ENCODE measurements at regions not wholly inside any gene's neighbourhood (a gene's known extent, or its start where the extent isn't known, plus 50 kb on each side); places are given as distances from the start of the nearest gene placed in this dataset.
A peak's percentile ranks its signal among the peaks of the same experiment; 100 is the strongest.
"Not testable (repeated sequence)": the region's sequence is repeated elsewhere in the genome, so short reads cannot be mapped to it uniquely, and the experiment has no call there.

DNA sequence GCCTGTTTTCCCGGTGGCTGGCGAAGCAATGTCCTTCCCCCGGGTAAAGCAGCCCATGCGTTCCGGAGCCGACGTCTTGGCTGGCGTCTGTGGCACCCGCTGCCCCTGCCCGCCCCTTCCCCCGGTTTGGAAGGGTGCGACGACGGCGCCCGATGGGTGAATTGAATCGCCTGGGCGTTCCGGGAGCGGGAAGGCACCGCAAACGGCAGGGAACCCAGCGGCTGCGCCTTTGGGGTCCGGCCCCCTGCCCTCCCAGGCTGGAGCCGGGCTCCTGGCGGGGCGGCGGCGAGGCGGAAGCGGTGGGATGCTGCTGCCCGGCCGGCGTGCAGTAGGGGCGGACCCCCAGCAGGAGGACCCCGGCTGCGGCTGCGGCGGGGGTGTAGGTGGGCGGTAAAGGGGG lies 123.6 kb upstream of the RHOU start:
- not testable (repeated sequence) for DNase-seq

DNA sequence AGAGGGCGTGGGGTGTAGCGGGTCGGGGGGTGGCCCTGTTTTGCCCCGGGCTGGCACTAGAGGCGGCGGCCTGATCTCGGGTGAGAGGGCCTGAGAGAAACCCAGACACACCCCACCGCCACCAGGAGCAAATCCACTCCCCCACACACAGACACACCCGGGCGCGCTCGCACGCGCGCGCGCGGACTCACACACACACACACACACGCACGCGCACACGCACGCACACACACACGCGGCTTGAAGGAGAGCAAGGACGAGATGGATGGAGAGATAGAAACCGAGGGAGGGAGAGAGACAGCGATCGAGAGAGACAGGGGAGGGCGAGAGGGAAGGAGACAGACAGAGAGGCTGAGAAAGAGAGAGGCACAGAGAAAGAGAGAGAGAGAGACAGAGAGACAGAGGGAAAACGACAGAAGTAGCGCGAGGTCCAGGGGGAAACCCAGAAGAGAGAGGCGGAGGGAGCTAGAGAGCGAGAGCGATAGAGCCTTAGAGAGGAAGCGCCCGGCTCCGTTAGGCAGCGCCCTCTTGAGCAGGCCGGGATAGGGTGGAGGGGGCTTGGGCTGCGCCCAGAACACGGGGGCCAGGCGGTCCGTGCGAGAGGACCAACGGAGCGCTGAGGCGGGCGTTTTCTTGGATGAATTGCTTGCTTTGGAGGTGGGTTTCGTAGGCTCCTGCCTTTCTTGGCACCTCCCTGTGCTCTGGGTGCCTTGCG lies 113.1 kb upstream of the RHOU start:
- not testable (repeated sequence) for DNase-seq

DNA sequence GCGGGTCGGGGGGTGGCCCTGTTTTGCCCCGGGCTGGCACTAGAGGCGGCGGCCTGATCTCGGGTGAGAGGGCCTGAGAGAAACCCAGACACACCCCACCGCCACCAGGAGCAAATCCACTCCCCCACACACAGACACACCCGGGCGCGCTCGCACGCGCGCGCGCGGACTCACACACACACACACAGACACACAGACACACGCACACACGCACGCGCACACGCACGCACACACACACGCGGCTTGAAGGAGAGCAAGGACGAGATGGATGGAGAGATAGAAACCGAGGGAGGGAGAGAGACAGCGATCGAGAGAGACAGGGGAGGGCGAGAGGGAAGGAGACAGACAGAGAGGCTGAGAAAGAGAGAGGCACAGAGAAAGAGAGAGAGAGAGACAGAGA lies 108.8 kb upstream of the RHOU start:
- not testable (repeated sequence) for DNase-seq

DNA sequence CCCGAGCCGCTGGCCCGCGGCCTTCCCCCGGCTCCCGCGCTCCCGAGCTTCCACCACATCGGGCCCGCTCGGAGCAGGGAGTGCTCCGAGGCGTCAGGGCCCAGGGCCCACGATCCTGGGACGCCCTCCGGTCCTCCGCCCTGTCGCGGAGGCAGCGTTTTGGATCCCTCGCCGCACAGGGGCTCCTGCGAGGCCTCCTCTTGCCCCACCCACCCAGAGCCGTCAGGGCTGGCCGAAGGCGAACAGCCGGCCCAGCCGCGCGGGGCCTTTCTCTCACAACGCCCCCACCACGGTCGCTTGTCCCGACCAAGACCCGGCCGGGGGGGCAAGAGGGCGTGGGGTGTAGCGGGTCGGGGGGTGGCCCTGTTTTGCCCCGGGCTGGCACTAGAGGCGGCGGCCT lies 102.4 kb upstream of the RHOU start:
- not testable (repeated sequence) for DNase-seq

DNA sequence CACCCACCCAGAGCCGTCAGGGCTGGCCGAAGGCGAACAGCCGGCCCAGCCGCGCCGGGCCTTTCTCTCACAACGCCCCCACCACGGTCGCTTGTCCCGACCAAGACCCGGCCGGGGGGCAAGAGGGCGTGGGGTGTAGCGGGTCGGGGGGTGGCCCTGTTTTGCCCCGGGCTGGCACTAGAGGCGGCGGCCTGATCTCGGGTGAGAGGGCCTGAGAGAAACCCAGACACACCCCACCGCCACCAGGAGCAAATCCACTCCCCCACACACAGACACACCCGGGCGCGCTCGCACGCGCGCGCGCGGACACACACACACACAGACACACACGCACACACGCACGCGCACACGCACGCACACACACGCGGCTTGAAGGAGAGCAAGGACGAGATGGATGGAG lies 100.0 kb upstream of the RHOU start:
- DNase-seq = not testable (repeated sequence)

DNA sequence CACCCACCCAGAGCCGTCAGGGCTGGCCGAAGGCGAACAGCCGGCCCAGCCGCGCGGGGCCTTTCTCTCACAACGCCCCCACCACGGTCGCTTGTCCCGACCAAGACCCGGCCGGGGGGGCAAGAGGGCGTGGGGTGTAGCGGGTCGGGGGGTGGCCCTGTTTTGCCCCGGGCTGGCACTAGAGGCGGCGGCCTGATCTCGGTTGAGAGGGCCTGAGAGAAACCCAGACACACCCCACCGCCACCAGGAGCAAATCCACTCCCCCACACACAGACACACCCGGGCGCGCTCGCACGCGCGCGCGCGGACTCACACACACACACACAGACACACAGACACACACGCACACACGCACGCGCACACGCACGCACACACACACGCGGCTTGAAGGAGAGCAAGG lies 97.8 kb upstream of the RHOU start:
- DNase-seq = not testable (repeated sequence)

DNA sequence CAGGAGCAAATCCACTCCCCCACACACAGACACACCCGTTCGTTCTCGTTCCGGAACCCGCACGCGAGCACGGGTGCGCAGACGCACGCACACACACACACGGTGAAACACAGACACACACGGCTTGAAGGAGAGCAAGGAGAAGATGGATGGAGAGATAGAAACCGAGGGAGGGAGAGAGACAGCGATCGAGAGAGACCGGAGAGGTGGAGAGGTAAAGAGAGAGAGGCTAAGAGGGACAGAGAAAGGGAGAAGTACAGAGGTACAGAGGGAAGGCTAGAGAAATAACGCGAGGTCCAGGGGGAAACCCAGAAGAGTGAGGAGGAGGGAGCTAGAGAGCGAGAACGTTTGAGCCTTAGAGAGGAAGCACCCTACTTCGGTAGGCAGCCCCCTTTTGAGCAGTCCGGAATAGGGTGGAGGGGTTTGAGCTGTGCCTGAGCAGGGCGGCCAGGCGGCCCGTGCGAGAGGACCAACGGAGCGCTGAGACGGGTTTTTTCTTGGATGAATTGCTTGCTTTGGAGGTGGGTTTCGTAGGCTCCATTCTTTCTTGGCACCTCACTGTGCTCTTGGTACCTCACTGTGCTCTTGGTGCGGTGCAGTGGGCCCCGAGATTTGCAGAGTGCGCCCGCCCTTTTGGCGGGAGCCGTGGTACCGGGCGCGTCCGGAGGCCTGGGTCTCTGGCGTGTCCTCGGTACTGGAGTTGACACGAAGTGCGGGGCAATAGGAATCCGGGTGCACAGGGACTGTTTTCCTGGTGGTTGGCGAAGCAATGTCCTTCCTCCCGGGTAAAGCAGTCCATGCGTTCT lies 88.4 kb upstream of the RHOU start:
- no peak for DNase-seq

DNA sequence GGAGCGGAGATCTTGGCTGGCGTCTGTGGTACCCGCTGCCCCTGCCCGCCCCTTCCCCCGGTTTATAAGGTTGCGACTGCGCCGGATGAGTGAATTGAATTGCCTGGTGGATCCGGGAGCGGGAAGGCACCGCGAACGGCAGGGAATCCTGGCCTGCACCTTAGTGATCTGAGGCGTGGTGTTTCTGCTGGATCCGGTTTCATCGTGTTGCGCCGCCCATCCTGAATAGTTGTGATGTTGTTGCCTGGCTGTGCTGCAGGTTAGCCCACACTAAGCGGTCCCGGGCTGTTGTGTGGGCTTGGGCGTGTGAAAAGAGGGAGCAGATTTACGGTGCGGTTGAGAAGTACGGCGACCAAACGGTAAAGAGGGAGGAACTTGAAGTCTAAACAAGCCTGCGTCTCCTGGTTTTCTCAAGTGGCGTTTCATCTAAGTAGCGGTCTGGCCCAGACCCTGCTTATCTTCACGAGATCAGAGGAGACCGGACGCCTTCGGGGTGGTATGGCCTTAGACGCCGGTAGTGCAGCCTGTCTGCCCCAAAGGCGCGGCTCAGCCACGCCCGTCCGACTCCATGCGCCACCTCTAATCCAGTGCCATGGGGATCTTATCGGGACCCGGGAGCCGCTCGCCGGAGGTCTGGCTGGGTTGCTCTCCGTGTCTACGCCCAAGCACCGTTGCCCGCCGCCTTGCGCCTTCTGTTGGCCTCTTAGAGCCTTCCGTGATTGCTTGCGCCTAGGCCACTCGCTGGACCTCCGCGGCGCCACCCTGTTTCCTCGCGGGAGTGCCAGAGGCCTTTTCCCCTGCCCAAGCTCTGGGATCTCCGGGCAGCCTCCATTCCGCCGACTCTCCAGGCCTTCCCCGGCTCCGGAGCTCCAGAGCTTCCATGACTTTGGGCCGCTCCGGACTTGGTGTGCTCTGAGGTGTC lies 87.5 kb upstream of the RHOU start:
- DNase-seq = peak in 1 of 2 experiments; percentile 1

DNA sequence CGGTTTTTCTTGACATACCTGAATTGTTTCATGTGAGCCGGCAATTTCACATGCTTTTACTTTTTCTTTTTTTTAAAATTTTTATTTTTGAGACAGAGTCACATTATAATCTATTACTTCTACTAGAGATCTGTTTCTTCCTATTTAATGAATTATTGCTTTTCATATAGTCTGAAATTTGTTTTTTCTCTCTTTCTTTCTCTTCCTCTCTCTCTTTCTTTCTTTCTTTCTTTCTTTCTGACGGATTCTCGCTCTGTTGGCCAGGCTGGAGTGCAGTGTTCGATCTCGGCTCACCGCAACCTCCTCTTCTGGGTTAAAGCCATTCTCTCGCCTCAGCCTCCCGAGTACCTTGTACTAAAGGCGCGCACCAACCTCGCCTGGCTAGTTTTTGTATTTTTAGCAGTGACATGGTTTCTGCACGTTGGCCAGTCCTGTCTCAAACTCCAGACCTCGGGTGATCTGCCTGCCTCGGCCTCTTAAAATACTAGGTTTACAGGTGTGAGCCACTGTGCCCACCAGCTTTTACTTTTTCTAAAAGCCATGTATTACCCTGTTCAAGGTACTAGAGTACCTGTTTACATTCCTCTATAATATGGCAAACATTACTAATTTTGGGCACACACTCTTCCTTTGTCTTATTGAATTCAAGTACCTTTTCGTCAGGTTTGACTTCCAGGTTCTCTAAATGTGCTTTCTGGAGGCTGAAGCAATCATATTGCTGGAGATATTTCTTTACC lies 86.5 kb upstream of the RHOU start:
- no peak for DNase-seq

DNA sequence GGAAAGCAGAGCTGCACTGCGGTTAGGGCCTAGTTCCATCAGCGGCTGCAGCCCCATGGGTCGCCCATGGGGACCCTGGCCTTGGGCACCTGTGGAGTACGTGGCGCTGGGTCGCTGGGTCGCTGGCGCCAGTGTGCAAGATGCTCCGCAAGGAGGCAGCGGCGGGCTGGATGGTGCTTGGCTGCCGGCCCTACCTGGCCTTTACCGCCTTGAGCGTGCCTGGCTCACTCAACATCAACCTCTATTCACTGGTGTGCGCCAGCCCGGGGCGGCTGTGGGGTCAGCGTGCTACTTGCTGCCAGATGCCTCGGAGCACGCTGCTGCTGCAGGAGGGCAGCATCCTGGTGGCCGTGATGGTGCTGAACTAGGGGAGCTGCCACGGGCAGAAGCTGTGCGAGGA lies 85.1 kb upstream of the RHOU start:
- no peak for DNase-seq

DNA sequence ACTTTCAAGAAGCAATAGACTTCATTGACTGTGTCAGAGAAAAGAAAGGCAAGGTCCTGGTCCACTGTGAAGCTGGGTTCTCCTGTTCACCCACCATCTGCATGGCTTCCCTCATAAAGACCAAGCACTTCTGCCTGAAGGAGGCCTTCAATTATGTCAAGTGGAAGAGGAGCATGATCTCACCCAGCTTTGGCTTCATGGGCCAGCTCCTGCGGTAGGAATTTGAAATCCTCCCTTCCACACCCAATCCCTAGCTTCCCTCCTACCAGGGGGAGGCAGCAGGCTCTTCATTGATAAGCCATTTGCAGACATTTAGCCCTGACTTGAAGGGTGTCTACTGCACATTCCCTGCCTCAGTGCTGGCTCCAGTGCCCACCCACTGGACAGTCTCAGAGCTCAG lies 84.3 kb upstream of the RHOU start:
- DNase-seq = no peak

DNA sequence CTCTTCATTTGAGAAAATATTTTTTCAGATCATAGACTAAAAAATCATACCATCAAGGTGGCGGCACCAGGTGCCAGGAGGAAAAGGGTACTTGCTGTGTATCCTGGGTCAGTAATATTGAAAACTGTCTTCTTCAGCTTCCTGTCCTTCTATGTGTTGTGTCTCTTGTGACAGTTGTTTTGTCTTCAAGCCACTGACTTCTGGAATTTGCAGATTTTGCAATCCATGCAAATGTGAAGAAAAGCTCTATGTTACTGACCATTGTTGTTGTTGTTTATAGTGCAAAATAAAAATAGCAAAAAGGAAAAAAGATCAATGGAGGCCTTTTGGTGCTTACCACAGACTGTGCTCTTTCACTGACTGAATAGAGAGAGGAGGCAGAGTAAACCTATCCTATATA lies 83.2 kb upstream of the RHOU start:
- DNase-seq = no peak

DNA sequence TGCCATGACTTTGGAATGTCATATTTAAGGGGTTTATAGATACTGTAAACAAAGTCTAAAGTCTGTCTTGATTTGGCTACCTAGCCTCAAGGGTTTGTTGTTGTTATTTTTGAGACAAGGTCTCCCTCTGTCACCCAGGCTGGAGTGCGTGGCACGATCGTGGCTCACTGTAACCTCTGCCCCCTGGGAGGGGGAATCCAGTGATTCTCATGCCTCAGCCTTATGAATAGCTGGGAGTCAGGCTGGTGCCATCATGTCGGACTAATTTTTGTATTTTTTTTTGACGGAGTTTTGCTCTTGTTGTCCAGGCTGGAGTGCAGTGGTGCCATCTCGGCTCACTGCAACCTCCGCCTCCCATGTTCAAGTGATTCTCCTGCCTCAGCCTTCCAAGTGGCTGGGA lies 82.2 kb upstream of the RHOU start:
- DNase-seq = not testable (repeated sequence)

DNA sequence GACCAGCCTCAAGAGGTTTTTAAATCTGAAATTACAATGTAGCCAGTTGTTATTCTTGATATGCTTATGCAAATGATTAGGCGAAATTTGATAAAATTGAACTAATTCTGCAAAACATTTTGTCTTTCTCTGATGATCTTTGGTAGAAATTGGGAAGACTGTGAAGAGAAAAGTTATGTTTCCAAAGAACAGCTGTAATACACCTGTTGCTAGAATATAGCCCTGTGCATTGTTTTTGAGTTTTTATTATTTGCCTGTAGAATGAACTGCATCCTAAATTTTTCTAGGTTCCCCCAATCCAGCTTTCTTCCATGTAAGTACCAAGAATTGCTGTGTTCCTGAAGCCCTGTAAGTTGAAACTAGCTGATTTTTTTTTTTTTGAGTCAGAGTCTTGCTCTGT lies 81.5 kb upstream of the RHOU start:
- DNase-seq = no peak

DNA sequence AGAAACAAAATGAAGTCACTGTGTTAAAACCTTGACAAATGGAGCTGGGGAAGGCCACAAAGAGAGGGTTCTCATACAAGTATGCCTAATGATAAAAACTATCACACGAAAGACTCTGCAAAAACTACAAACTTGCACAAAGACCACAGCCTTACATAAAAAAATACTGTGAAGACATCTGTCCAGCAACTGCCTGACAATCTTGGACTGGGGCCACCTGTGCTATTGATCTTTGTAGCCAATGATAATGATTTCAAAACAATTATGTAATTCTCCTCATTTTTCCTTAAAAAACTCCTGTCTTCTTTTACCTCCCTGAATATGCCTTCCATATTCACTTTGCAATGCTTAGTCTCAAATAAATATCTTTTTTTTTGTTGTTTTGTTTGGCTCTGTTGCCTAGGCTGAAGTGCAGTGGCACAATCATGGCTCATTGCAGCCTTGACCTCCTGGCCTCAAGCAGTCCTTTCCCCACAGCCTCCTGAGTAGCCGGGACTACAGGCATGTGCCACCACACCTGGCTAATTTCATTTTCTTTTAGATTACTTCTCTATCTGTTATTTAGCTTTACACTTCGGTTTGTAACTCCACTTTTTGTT lies 79.4 kb upstream of the RHOU start:
- no peak for DNase-seq

DNA sequence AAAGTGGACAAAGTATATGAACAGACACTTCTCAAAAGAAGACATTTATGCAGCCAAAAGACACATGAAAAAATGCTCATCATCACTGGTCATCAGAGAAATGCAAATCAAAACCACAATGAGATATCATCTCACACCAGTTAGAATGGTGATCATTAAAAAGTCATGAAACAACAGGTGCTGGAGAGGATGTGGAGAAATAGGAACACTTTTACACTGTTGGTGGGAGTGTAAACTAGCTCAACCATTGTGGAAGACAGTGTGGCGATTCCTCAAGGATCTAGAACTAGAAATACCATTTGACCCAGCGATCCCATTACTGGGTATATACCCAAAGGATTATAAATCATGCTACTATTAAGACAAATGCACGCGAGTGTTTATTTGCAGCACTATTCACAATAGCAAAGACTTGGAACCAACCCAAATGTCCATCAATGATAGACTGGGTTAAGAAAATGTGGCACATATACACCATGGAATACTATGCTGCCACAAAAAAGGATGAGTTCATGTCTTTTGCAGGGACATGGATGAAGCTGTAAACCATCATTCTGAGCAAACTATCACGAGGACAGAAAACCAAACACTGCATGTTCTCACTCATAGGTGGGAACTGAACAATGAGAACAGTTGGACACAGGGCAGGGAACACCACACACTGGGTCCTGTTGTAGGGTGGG lies 73.1 kb upstream of the RHOU start:
- DNase-seq = not testable (repeated sequence)

DNA sequence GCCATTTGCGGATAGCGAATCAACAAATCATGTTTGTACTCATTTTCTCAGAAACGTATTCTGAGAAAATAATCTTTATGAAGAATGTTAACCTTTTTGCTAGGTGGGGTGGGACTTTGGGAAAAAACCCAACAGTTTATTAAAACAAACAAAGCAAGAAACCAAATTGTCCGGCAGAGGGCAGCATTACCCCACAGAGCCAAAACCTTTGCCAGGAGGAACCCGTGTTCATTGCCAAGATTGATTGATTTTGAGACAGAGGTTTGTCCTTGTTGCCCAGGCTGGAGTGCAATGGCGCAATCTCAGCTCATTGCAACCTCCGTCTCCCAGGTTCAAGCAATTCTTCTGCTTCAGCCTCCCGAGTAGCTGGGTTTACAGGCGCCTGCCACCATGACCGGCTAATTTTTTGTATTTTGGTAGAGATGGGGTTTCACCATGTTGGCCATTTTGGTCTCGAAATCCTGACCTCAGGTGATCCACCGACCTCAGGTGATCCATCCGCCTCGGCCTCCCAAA lies 70.8 kb upstream of the RHOU start:
- peak; percentile 16 to 56 for DNase-seq

DNA sequence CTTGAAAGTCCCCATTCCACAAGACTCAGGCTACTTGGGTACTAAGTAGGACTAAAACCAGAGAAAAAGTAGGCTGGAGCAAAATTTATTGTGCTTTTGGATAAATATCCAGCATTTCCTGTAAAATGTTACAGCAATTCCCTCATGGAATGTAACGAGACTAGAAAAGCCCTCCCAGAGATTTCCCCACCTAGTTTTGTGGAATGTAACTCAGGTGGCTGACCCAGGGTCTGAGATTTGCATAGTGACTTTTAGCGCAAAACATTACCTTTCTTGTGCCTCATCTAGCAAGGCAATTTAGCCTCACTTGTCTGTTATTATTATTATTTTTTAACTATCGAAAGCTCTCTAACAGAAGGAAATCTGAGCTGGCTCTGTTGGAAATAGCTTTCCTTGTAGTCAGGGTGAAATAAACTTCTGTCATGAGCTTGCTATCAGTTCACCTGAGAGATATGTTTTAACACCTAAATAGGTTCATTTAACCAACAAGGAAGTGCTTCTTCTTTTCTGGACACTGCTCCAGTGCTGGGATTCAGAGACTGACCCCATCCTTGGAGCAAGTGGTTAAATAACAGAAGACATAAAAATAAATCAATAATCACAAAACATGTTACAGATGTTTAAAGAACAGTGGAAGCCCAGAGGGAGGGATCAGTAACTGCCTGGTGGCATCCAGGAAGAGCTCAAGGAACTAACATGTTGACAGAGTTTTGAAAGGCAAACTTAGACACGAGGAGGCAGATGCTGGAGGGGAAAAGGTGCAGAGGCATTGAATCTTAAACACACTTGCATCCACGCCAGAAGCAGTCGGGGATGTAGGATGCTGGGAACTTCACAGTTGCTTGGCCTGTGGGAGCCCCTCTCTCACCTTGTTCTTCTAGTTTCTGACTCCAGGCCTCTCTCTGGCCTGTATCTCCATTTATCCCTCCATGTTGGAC lies 68.3 kb upstream of the RHOU start:
- no peak for DNase-seq

DNA sequence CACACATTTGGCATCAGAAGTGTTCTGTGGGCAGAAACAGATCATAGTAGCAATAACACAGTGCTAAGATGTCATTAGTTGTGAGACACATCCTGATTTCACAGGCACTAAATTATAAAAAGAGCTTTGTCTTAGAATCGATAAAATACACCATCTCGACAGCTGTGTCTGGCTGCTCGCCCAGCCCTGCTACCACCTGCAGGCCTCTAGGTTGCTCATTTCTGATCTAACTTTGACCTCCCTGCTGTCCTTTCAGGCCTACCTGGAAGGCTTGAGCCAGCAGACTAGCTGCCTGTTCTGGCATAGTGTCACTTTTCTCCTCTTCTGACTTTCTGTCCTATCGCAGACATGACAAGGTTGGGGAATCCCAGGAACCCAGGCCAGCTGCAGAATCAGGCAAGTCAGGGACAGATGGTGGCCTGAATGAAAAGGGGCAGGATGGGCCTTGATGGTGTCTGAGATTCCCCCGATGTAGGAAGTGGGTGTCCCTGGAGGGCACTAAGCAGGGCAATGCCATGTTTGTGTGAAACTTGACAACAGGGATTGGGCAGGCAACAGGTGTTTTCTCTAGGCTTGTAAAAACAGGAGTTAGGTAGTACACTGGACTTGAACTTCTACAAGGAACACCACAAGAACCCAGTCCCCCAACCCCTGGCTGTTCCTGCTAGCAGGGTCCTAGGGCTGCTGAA lies 66.6 kb upstream of the RHOU start:
- no peak for DNase-seq

DNA sequence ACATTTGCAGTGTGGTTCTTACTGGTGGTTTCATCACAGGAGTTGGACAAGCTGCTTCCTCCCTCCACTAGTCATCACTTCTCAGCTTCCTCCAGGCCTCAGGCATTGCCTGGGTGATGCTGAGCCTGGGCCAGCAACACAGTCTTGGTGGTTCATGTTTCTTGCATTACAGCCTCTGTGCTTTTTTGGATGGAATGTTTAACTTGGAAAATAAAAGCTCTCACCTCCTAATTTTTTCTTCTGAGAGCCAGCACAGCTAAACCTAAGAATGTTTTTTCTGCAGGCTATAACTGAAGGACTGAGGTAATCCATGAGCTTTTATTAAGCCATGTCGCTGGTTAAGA lies 66.1 kb upstream of the RHOU start:
- no peak for DNase-seq

Measured in NCI-H187 (cell line).